ENCODE measurements at regions not wholly inside any gene's neighbourhood (a gene's known extent, or its start where the extent isn't known, plus 50 kb on each side); places are given as distances from the start of the nearest gene placed in this dataset.

- DNase-seq (ENCODE audit: low spot score), result peak; percentile 40
Observed at GRCh38 chr10:61000769-61001730, 57.1 kb upstream of the RHOBTB1 start.

GRCh38 chr10:60998932-60999331 is 54.9 kb upstream of the RHOBTB1 start:
- DNase-seq (ENCODE audit: low spot score), result no peak

GRCh38 chr10:60994128-60994527 is 50.1 kb upstream of the RHOBTB1 start:
- no peak for DNase-seq (ENCODE audit: low spot score)

All from kidney tubule cell (primary cell).